HCEC 1CT (cell line): ENCODE measurements at regions not wholly inside any gene's neighbourhood (a gene's known extent, or its start where the extent isn't known, plus 50 kb on each side); places are given as distances from the start of the nearest gene placed in this dataset.
"Not testable (repeated sequence)": the region's sequence is repeated elsewhere in the genome, so short reads cannot be mapped to it uniquely, and the experiment has no call there.

Experiments
- DNase-seq: peaks from one replicate; pipeline ENCODE4 v3.0.0-alpha.2; 2017

- DNase-seq: no peak
These were observed 428.1 kb upstream of the ID2 start for GRCh38 chr2:8253781-8254180.

GRCh38 chr2:8254214-8254613 is 427.6 kb upstream of the ID2 start:
- not testable (repeated sequence) for DNase-seq

- DNase-seq: no peak
These were observed 426.9 kb upstream of the ID2 start for GRCh38 chr2:8254791-8255447.

- DNase-seq: no peak
These were observed 426.4 kb upstream of the ID2 start for GRCh38 chr2:8255448-8255800.

GRCh38 chr2:8256905-8257304 is 425.0 kb upstream of the ID2 start:
- DNase-seq: no peak

- no peak for DNase-seq
These were observed 424.4 kb upstream of the ID2 start for GRCh38 chr2:8257502-8257901.

- no peak for DNase-seq
These were observed 423.4 kb upstream of the ID2 start for GRCh38 chr2:8258406-8258805.

GRCh38 chr2:8259106-8259840 is 422.6 kb upstream of the ID2 start:
- DNase-seq: no peak

GRCh38 chr2:8259841-8260178 is 422.0 kb upstream of the ID2 start:
- DNase-seq: no peak

- no peak for DNase-seq
These were observed 421.6 kb upstream of the ID2 start for GRCh38 chr2:8260213-8260612.

- no peak for DNase-seq
These were observed 418.0 kb upstream of the ID2 start for GRCh38 chr2:8263901-8264300.

GRCh38 chr2:8264981-8265380 is 416.9 kb upstream of the ID2 start:
- DNase-seq: no peak

- DNase-seq: no peak
These were observed 416.2 kb upstream of the ID2 start for GRCh38 chr2:8265476-8266226.

- no peak for DNase-seq
These were observed 415.3 kb upstream of the ID2 start for GRCh38 chr2:8266563-8266962.

- no peak for DNase-seq
These were observed 414.8 kb upstream of the ID2 start for GRCh38 chr2:8267048-8267447.

GRCh38 chr2:8267721-8268120 is 414.1 kb upstream of the ID2 start:
- DNase-seq: no peak

- DNase-seq: no peak
These were observed 413.6 kb upstream of the ID2 start for GRCh38 chr2:8268172-8268783.

- no peak for DNase-seq
These were observed 411.2 kb upstream of the ID2 start for GRCh38 chr2:8270699-8271098.

- DNase-seq: no peak
These were observed 410.4 kb upstream of the ID2 start for GRCh38 chr2:8271461-8271860.

GRCh38 chr2:8276026-8276425 is 405.8 kb upstream of the ID2 start:
- no peak for DNase-seq

- DNase-seq: no peak
These were observed 403.8 kb upstream of the ID2 start for GRCh38 chr2:8277921-8278571.

GRCh38 chr2:8278709-8279354 is 403.0 kb upstream of the ID2 start:
- DNase-seq: no peak

- no peak for DNase-seq
These were observed 402.4 kb upstream of the ID2 start for GRCh38 chr2:8279506-8279905.
